ENCODE measurements at regions not wholly inside any gene's neighbourhood (a gene's known extent, or its start where the extent isn't known, plus 50 kb on each side); places are given as distances from the start of the nearest gene placed in this dataset.

DNA sequence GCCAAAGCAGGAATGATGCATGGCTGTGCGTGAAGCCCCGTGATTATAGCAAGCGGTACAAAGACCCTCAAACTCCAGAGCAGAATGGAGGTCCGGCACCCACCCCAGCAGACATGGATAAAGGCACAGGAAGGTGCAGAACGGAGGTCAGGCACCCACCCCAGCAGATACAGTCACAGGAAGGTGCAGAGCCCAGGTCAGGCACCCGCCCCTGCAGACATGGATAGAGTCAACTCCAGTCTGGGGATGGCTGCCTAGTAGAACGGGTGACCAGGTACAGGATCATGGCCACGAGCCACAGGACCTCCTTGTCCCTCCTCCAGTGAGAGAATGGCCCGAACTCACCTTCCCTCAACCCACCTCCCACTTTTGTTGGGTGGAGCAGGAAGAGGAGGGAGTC, 318.3 kb upstream of the SALL3 start (continued):
- TF ChIP-seq, protein P1, sequence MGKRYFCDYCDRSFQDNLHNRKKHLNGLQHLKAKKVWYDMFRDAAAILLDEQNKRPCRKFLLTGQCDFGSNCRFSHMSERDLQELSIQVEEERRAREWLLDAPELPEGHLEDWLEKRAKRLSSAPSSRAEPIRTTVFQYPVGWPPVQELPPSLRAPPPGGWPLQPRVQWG (CRISPR knock-in tag; IDR thresholded peaks at IDR 0.05; ENCODE audit: borderline replicate concordance, low read depth), result no peak
- no peak for TF ChIP-seq ZC3H4 (CRISPR knock-in tag; IDR thresholded peaks at IDR 0.05; ENCODE audit: borderline replicate concordance)
- no peak for TF ChIP-seq ZBTB3 (CRISPR knock-in tag; IDR thresholded peaks at IDR 0.05; ENCODE audit: borderline replicate concordance, low read depth)
- TF ChIP-seq, protein P2, sequence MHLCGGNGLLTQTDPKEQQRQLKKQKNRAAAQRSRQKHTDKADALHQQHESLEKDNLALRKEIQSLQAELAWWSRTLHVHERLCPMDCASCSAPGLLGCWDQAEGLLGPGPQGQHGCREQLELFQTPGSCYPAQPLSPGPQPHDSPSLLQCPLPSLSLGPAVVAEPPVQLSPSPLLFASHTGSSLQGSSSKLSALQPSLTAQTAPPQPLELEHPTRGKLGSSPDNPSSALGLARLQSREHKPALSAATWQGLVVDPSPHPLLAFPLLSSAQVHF (CRISPR knock-in tag; IDR thresholded peaks at IDR 0.05), result no peak
- TF ChIP-seq ZMYM2 (CRISPR knock-in tag; IDR thresholded peaks at IDR 0.05), result no peak

DNA sequence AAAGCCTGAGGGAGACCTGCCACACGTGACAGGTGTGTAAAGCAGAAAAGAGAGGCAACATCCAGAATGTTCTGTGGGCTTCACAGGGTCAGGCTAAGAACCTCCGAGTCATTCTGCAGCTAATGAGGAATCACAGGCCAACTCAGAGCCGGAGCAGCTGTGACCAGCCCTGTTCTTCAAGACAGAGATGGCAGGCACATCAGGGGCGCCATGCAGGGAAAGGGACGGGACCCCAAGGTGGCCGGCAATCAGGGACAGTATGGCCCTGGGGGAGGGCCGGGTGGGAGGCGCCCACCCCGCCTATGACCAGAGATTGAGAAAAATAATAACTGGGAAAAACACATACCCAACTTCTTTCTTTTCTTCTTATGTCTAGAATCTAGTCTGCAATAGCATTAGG, 316.7 kb upstream of the SALL3 start:
- in situ Hi-C loops (cut with HindIII; ENCODE audit: extremely low pct_ligation_motif_present, low pct_unique_long_range_greater_than_20kb) (loop anchor here (25.0 kb wide), 1 partner anchor 324 kb away; the partner anchor contains the start of gene SALL3), intact Hi-C loops (cut with micrococcal nuclease; ENCODE audit: unreplicated experiment) (no loop called here)
- Histone ChIP-seq H3K79me2 (ENCODE audit: insufficient read depth, low read length) (no peaks in the 10 kb centered on the region), H3K4me1 (ENCODE audit: insufficient read depth, low read length) (no peaks in the 10 kb centered on the region), H2AFZ (ENCODE audit: low read length) (no peak overlapping the region), H3K27ac (ENCODE audit: extremely low read length, insufficient read depth, low read length) (no peak overlapping the region), H3K36me3 (replicated peaks in 1 of 2; ENCODE audit: control insufficient read depth in 1 of 2, insufficient read depth in 2 of 2, low read length in 2 of 2) (no peaks in the 10 kb centered on the region), H3K4me3 (replicated peaks in 1 of 3; ENCODE audit: insufficient read depth in 1 of 3, low read depth in 2 of 3, low read length in 3 of 3) (no peak overlapping the region), H3K27me3 (ENCODE audit: control insufficient read depth in 1 of 2, insufficient read depth in 2 of 2, low read length in 2 of 2) (peaks cover 2 to 13% of the 10 kb centered on the region in 2 experiments; a peak in 3 of 5 replicates), H4K20me1 (ENCODE audit: insufficient read depth, low read length) (no peaks in the 10 kb centered on the region), H3K9me3 (ENCODE audit: low read length) (no peaks in the 10 kb centered on the region), H3K4me2 (ENCODE audit: low read depth, low read length) (no peak overlapping the region), H3K9ac (ENCODE audit: insufficient read depth, low read depth, low read length) (no peak overlapping the region)
- ChIA-PET CTCF (ENCODE audit: low intra/inter-chr PET ratio, low total read pairs) (no interaction called here), POLR2A (no interaction called here)
- no peak for FAIRE-seq
- no TSS peak for BruUV-seq (replicated peaks)
- WGBS (ENCODE audit: low lambda C conversion rate), result 1% methylated on average over 7 of the region's 9 CpGs
- TF ChIP-seq ZNF180 (CRISPR knock-in tag; IDR thresholded peaks at IDR 0.05; ENCODE audit: borderline replicate concordance, low read depth) (no peak), ZFY (CRISPR knock-in tag; IDR thresholded peaks at IDR 0.05) (no peak), TBX2 (CRISPR knock-in tag; IDR thresholded peaks at IDR 0.05; ENCODE audit: borderline replicate concordance) (no peak), ZFP36L2 (CRISPR knock-in tag; IDR thresholded peaks at IDR 0.05) (no peak), ZNF343 (CRISPR knock-in tag; IDR thresholded peaks at IDR 0.05) (no peak), ZNF12 (CRISPR knock-in tag; IDR thresholded peaks at IDR 0.05) (no peak), ZNF878 (CRISPR knock-in tag; IDR thresholded peaks at IDR 0.05) (no peak), ZNF446 (CRISPR knock-in tag; IDR thresholded peaks at IDR 0.05) (no peak), FOXK1 (CRISPR knock-in tag; IDR thresholded peaks at IDR 0.05; ENCODE audit: borderline replicate concordance, low read depth) (no peak), ZNF143 (CRISPR knock-in tag; IDR thresholded peaks at IDR 0.05) (no peak), SIX1 (CRISPR knock-in tag; IDR thresholded peaks at IDR 0.05; ENCODE audit: borderline replicate concordance) (no peak), SPEN (CRISPR knock-in tag; IDR thresholded peaks at IDR 0.05; ENCODE audit: low read depth) (no peak)
- ATAC-seq, result no peak
- no peak for DNase-seq (ENCODE audit: low spot score)

All from HepG2 (cell line).